WTC11 (cell line): ENCODE measurements at regions not wholly inside any gene's neighbourhood (a gene's known extent, or its start where the extent isn't known, plus 50 kb on each side); places are given as distances from the start of the nearest gene placed in this dataset.

Source experiments
- ATAC-seq: fragments of 200-7000 bp; cut with Tn5 transposase; 2 replicates; pipeline ENCODE4 v1.10.0; 2021; ENCODE audit warnings: mild to moderate bottlenecking, moderate library complexity
- CTCF ChIA-PET: fragments of 300-600 bp; sonication (Branson Sonifier 250); formaldehyde crosslinking; loops from one replicate; lab custom pipeline; 2021; ENCODE audit warnings: antibody characterized with exemption; lab: Charles Lee
- POLR2A ChIA-PET: fragments of 350-600 bp; sonication (Branson Sonifier 250); formaldehyde crosslinking; loops from one replicate; lab custom pipeline; 2021; ENCODE audit warnings: antibody characterized with exemption; lab: Charles Lee
- DNase-seq: peaks from one replicate; pipeline ENCODE4 v3.0.0; 2021; ENCODE audit warnings: low spot score
- H3K27ac Mint-ChIP-seq: 2 replicates; pipeline ENCODE4 v1.8.0; 2021; ENCODE audit warnings: mixed read lengths
- H3K27me3 Mint-ChIP-seq: 2 replicates; pipeline ENCODE4 v1.8.0; 2021; ENCODE audit warnings: low read depth, mild to moderate bottlenecking, moderate library complexity, mixed read lengths
- H3K36me3 Mint-ChIP-seq: 2 replicates; pipeline ENCODE4 v1.8.0; 2021; ENCODE audit warnings: mixed read lengths
- H3K4me1 Mint-ChIP-seq: 2 replicates; pipeline ENCODE4 v1.8.0; 2022; ENCODE audit warnings: mixed read lengths
- H3K4me3 Mint-ChIP-seq: 2 replicates; pipeline ENCODE4 v1.8.0; 2021; ENCODE audit warnings: mild to moderate bottlenecking, moderate library complexity, mixed read lengths
- H3K9me3 Mint-ChIP-seq: 2 replicates; pipeline ENCODE4 v1.8.0; 2021; ENCODE audit warnings: mixed read lengths
- CTCF ChIP-seq: fragments of 200-600 bp; IDR thresholded peaks from 2 replicates; pipeline ENCODE4 v1.8.0; 2022; ENCODE audit warnings: antibody characterized with exemption
- E2F1 ChIP-seq: sonication (generic); formaldehyde crosslinking; IDR thresholded peaks from 2 replicates; pipeline ENCODE4 v1.8.0; 2022; ENCODE audit warnings: mild to moderate bottlenecking, missing genetic modification reagents
- E2F5 ChIP-seq: sonication (generic); formaldehyde crosslinking; IDR thresholded peaks from 2 replicates; pipeline ENCODE4 v1.8.1; 2022; ENCODE audit warnings: mild to moderate bottlenecking, moderate library complexity, missing genetic modification reagents
- GTF2I ChIP-seq: fragments of 250-450 bp; sonication (Bioruptor Pico); conservative IDR thresholded peaks from 2 replicates; pipeline ENCODE4 v1.4.0; 2021; ENCODE audit warnings: mild to moderate bottlenecking
- NFATC4 ChIP-seq: fragments of 250-450 bp; sonication (Bioruptor Pico); IDR thresholded peaks from 2 replicates; pipeline ENCODE4 v1.9.0; 2021; ENCODE audit warnings: mild to moderate bottlenecking
- NFE2L1 ChIP-seq: sonication (generic); formaldehyde crosslinking; IDR thresholded peaks from 2 replicates; pipeline ENCODE4 v1.8.1; 2023; ENCODE audit warnings: missing genetic modification reagents
- NR2C2 ChIP-seq: sonication (generic); formaldehyde crosslinking; IDR thresholded peaks from 2 replicates; pipeline ENCODE4 v1.8.0; 2022; ENCODE audit warnings: mild to moderate bottlenecking, missing genetic modification reagents
- PRRX2 ChIP-seq: fragments of 250-450 bp; sonication (Bioruptor Pico); IDR thresholded peaks from 2 replicates; pipeline ENCODE4 v1.8.0; 2021; ENCODE audit warnings: mild to moderate bottlenecking
- SMAD3 ChIP-seq: sonication (generic); formaldehyde crosslinking; IDR thresholded peaks from 2 replicates; pipeline ENCODE4 v1.8.0; 2022; ENCODE audit warnings: missing genetic modification reagents, mild to moderate bottlenecking, borderline replicate concordance
- TCF7 ChIP-seq: sonication (generic); formaldehyde crosslinking; IDR thresholded peaks from 2 replicates; pipeline ENCODE4 v1.8.0; 2022; ENCODE audit warnings: mild to moderate bottlenecking, low read depth, missing genetic modification reagents, moderate library complexity
- TEAD4 ChIP-seq: sonication (generic); formaldehyde crosslinking; IDR thresholded peaks from 2 replicates; pipeline ENCODE4 v1.8.0; 2022; ENCODE audit warnings: mild to moderate bottlenecking, missing genetic modification reagents
- ZNF121 ChIP-seq: sonication (generic); formaldehyde crosslinking; IDR thresholded peaks from 2 replicates; pipeline ENCODE4 v1.8.0; 2023; ENCODE audit warnings: missing genetic modification reagents
- ZNF425 ChIP-seq: fragments of 250-450 bp; sonication (Bioruptor Pico); conservative IDR thresholded peaks from 2 replicates; pipeline ENCODE4 v1.9.0; 2021; ENCODE audit warnings: mild to moderate bottlenecking
- TF ChIP-seq, protein P1 (sequence below): fragments of 250-450 bp; sonication (Bioruptor Pico); IDR thresholded peaks from 2 replicates; pipeline ENCODE4 v2.1.2; 2022; ENCODE audit warnings: mild to moderate bottlenecking, moderate library complexity
- TF ChIP-seq, protein P2 (sequence below): sonication (generic); formaldehyde crosslinking; IDR thresholded peaks from 2 replicates; pipeline ENCODE4 v1.8.0; 2023; ENCODE audit warnings: missing genetic modification reagents

DNA sequence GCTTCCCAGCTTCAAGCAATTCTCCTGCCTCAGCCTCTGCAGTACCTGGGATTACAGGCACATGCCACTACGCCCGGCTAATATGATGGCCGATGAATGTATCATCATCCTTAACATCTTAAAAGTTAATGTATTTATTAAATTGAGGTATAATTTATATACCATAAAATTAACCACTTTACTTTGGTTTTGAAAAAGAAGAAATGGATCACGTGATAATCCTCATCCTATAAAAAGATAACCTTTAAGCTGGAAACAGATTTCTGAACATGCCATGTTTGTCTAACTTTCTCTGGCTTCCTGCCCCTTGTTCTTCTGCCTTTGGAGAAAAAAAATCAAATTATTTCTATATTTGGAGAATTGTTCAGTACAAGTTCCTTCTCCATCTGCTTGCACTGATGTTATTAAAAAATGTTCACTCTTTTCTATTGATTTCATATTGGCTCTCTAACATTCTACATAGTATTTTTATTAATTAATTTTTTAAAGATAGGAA lies 57.0 kb upstream of the ACTR3 start (continued):
- TF ChIP-seq E2F1 (CRISPR knock-in tag) (no peak), ZNF425 (CRISPR knock-in tag) (no peak), TCF7 (CRISPR knock-in tag) (no peak), PRRX2 (CRISPR knock-in tag) (no peak), CTCF (no peak)
- TF ChIP-seq, protein P1, sequence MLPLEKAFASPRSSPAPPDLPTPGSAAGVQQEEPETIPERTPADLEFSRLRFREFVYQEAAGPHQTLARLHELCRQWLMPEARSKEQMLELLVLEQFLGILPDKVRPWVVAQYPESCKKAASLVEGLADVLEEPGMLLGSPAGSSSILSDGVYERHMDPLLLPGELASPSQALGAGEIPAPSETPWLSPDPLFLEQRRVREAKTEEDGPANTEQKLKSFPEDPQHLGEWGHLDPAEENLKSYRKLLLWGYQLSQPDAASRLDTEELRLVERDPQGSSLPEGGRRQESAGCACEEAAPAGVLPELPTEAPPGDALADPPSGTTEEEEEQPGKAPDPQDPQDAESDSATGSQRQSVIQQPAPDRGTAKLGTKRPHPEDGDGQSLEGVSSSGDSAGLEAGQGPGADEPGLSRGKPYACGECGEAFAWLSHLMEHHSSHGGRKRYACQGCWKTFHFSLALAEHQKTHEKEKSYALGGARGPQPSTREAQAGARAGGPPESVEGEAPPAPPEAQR (CRISPR knock-in tag), result no peak
- TF ChIP-seq, protein P2, sequence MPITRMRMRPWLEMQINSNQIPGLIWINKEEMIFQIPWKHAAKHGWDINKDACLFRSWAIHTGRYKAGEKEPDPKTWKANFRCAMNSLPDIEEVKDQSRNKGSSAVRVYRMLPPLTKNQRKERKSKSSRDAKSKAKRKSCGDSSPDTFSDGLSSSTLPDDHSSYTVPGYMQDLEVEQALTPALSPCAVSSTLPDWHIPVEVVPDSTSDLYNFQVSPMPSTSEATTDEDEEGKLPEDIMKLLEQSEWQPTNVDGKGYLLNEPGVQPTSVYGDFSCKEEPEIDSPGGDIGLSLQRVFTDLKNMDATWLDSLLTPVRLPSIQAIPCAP, result no peak

DNA sequence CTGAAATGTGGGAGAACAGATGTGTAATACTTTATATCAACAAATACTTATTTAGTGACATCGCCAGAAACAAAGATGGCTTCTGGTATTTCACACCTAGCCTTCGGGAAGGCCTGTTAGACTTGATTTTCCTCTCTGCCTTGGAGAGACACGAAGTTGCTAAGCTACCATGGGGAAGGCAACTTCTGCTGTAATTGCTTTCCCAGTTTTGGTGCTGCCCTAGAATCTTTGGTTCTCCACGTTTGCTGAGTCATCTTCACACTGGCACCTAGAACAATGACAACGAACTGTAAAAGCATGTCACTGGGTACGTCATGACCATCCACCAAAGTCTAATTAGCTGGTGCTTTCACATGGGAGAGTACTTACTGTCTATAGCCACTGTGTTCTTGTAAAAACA lies 58.7 kb upstream of the ACTR3 start:
- H3K9me3 Mint-ChIP-seq, result peaks cover 7% of the 10 kb centered on the region; the same call in 1 of the 2 replicates

More for the DNA sequence above, 58.7 kb upstream of the ACTR3 start:
- H3K27me3 Mint-ChIP-seq, result 0 out of 2 replicates have a peak, but pooled peaks cover 5% of the 10 kb centered on the region
- ATAC-seq (no peak), DNase-seq (no peak)
- no peak overlapping the region for H3K27ac Mint-ChIP-seq
- peaks cover 9% of the 10 kb centered on the region for H3K4me1 Mint-ChIP-seq
- CTCF ChIA-PET, result no interaction called here
- no peak overlapping the region for H3K4me3 Mint-ChIP-seq
- POLR2A ChIA-PET, result no interaction called here
- H3K36me3 Mint-ChIP-seq, result no peaks in the 10 kb centered on the region
- TF ChIP-seq TEAD4 (CRISPR knock-in tag), result no peak
- TF ChIP-seq NR2C2 (CRISPR knock-in tag), result no peak
- no peak for TF ChIP-seq GTF2I (CRISPR knock-in tag)
- no peak for TF ChIP-seq NFATC4 (CRISPR knock-in tag)
- TF ChIP-seq ZNF425 (CRISPR knock-in tag), result no peak
- TF ChIP-seq SMAD3 (CRISPR knock-in tag), result no peak
- no peak for TF ChIP-seq E2F5
- TF ChIP-seq ZNF121, result no peak
- peak; percentile 31; the same call in 1 of the 2 replicates for TF ChIP-seq NFE2L1 (CRISPR knock-in tag)
